Activated T-cell treated with anti-CD3 and anti-CD28 coated beads, Interleukin-2, amount 50 U/mL, for 1 hour (primary cell): ENCODE measurements at regions not wholly inside any gene's neighbourhood (a gene's known extent, or its start where the extent isn't known, plus 50 kb on each side); places are given as distances from the start of the nearest gene placed in this dataset.
"Not testable (repeated sequence)": the region's sequence is repeated elsewhere in the genome, so short reads cannot be mapped to it uniquely, and the experiment has no call there.

Experiments used
- DNase-seq: peaks from one replicate; pipeline ENCODE4 v3.0.0-alpha.2; 2020

DNA sequence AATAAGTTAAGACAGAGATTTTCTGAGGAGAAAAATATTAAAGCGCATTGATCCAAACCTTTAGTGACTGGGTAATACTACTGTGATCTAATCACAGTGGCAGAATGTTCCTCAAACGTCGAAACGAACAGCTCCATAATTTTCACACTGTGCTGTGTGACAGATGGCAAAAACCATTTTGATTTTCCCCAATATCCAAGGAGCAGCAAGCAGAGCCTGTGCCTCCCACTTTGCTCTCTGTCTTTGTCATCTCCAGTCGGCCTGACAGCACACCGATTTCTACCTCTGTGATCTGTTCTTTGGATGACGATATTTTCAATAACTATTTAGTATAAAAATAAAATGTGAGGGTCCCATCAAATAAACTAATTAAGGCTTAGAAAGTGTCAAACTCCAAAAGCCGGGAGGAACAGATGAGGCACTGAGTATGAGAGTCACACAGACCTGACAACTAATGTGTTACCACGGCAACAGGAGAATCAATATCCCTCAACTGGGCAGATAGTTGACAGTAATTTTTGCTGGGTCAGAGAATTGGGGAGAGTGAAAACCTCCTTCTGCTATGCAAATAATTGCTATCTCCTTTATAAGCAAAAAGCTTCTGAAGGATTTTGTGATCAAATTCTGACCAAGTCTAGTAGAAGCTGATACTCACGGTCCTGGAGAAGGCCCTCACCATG is 489.1 kb upstream of the CFAP20DC start:
- DNase-seq = no peak

DNA sequence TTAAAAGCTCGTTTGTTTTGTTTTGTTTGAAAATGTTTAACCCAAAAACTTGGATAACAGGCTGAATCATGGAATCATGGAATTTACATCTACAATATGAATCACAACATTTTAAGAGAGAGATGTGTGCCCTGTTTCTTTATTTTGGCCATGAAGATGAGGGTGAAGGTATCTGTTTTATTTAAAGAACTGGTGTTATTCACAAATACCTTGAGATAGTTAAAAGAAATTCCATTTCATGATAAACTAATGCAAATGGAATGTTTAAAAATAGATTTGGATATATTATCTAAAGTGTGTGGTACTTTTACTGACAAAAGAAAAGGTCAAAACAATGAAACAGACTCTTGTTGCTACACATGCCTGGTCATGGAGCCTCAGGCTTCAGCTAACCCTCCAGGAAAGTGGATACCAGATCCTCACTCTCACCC is 486.0 kb upstream of the CFAP20DC start:
- DNase-seq = no peak

DNA sequence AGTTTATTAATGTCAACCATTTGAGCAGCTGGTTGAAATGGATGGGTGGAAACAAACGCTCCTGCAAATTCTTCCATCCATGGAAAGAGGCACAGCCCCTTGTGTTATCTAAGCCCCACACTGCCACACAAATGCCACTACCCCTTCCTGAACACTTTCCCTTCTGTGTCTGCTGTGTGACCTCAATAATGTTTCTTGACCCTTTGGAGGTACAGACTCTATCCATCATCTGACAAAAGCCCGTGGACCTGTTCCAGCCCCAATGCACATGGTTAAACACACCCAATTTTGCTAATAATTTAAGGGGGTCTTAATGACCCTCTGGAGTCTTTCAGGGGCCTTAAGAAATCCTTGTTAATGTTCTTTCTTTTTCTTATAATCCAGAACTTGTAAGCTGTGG is 482.2 kb upstream of the CFAP20DC start:
- no peak for DNase-seq

DNA sequence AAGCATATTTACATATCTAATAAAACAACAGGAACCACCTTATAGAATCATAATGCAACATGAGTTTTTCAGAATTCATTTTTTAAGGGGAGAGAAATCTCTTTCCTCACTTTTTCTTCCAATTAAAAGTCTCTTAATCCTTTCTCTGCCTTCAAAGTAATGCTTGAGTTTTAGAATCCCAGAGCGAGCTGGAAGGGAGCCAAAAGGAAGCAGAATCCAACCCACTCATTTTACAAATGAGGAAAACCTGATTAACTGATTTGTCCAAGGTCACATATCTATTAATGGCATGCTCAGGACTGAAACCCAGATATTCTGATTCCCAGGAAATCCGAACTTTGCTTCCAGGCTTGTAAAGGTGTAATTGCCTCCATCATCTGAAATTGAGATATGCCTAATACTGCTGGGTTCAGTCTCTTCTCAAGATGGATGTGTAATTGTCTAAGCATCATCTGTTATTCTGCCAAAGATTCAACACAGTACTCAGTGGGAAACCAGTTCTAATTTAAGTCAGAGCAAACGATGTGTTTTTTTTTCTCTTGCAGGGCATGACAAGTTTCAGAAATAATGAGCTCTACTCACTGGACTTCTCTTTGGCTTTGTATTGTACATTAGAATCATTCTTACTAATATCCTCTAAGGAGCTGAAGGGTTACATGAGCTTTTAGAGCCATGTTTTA is 481.4 kb upstream of the CFAP20DC start:
- DNase-seq = no peak

DNA sequence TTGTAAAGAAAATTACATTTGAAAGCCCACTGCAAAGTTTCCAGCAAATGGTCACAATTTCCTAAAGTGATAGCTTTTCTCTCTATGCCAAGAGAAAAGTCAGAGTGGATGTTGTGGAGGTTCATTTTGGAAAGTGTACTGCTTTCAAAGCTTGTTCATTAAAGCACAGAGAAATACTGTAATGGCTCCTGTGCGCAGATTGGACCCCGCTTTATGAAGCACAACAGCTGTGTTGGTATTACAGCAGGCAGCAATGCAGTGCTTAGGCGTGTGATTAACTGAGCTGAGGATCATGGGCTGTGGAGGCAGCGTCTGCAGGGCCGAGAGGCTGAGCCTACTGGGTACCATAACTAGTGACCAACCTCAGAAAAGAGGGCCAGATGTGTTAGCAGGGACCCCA is 478.4 kb upstream of the CFAP20DC start:
- DNase-seq = no peak

DNA sequence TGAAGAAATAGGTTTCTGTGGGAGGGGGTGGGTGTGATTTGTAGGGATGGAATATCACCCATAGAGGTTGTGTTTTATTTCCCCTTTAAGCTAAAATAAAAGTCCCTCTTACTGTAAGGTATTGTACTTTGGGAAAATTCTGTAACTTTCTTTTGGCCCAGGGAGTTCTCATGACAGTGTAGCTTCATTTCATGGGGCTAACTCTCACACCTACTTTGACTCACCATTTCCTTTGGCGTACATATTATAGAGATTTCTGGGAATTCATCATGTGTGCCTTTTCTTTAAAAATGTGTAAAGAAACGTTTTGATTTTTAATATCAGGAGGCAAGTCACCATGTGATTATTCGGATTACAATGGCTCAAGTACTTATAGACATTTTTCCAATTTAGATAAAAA is 477.7 kb upstream of the CFAP20DC start:
- no peak for DNase-seq

DNA sequence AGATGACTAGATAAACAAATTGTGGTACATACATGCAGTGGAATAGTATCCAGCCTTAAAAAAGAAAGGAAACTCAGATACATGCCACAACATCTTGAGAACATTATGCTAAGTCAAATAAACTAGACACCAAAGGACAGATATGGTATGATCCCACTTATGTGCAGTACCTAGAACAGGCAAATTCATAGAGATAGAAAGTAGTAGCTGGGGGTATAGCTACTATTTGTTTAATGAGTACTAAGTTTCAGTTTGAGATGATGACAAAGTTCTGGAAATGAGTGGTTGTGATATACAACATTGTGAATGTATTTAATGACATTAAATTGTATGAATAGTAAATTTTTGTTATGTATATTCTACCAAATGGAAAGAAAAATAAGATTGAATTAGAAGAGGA is 477.2 kb upstream of the CFAP20DC start:
- no peak for DNase-seq

DNA sequence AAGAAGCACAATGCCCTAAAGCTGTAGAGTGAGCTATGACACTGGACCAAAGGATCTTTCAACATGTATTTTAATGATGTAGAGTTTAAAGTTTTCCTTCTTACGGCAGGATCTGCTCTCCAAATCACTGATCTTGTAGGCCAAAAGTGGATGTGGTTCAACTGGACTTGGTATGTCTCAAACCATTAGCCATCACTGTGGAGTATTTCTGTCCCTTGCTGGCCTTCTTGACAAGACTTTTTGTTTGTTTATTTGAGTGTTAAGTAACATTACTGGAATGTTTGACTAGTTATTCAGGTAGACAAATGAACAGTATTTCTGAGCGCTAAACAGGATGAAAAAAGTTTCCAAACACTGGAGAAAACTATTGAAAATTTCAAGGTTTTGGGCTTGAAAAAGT is 472.7 kb upstream of the CFAP20DC start:
- no peak for DNase-seq

DNA sequence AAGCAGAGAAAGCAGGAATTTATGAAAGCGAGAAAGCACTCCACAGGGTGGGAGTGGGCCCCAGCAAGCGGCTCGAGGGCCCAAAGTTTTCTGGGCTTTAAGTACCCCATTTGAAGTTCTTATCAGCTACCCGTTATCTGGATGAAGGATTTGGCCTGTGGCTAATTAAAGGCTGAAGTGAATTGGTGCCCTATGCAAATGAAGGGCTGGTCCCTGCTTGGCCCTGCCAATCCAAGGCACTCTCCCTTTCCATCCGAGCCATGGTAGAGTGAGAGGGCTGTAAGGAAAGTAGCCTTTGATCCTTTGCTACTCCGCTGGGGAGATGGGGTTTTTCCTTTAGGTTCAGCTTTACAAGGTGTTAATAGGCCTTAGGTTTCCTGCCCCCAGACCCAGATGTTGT is 469.3 kb upstream of the CFAP20DC start:
- DNase-seq = no peak

DNA sequence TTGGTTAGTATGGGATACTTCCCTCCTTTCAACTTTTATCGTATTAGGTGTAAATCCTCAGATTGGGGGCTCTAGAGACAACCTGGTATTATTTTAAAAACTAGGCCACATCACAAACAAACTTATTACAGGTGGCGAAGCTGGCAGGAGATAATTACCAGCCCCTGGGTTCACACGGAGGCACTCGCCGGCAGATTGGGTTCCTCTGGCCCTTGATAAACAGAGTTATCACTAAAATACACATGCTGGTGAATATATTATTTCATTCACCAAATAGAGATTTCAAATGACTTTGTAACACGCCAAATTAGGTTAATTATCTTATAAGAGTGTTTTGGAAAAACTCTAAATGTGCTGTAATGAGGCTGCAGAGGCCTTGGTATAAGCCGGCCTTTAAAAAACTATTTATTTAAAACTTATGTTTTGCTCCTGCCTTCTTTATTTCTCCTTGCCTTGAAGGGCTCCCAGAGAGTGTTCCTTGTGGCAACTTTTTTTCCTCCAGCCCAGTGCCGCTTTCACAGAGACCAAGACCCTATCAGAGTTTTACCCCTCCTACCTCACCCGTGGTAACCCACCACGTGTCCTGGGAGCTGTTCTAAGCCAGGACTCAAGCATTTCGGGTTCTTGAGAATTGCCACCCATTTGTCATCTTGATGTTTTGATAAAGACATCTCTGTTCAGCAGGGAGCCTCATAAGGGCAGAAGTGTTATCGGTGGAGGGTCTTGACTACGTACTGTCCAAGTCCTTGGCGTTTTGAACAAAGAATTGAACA is 468.6 kb upstream of the CFAP20DC start:
- no peak for DNase-seq

DNA sequence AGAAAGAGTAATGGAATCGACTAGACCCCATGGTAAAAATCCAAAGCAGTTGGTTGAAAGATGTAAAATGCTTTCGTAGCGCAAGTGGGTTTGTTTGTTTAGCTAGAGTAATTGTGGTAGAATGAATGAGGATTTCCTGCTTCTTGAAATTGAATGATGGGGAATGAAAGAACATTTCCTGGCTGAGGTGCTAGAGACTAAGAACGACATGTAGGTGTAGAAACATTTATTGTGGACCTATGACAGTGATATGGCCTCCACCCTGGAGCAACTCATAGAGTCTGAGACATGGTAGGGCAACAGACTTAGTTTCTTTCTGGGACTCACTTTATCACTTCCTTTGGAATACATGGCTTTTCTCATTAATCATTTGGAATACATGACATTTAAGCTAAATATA is 467.6 kb upstream of the CFAP20DC start:
- no peak for DNase-seq

DNA sequence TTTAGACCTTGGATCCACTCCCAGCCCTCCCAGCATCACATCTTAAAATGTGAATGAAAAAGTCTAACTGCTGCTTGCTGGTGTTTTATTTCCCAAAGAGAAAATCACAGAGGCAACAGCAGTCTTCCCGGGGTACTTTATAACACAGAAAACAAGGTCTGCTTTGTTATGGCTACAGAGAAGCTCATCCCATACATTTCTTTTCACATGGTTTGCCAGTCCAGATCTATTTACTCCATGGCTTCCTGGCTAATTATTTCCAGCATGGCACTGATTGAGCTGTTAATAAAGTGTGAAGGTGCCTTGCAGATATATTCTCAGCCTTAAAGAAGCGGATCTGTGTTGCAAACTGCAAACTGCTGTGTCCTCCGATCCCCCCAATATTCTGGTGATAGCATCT is 466.1 kb upstream of the CFAP20DC start:
- DNase-seq = no peak

DNA sequence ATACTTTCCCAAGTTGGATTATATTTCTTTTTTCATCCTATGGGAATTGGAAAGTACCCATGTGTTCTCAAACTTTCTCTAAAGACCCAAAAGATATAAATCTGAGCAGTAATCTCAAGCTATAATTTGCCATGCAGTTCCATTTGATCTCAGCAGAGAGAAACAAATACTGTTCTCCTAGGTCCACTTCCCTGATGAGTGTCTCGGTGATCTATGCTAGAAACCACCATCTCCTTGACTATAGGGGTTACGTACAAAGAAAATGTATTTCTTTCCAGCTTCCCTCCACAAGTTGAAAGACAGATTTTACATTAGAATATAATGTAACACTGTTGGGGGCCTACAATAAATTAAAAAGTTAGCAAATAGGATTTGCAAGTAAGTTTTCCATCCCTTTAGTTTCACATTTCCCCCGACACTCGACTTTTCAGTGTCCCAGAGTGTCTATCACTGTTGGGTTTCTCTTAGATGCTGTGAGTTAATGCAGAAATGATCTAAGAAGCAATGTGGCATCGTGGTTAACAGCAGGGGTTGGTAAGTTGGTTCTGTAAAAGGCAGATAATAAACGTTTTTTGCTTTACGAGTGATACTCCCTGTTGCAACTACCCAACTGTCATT is 465.1 kb upstream of the CFAP20DC start:
- no peak for DNase-seq

DNA sequence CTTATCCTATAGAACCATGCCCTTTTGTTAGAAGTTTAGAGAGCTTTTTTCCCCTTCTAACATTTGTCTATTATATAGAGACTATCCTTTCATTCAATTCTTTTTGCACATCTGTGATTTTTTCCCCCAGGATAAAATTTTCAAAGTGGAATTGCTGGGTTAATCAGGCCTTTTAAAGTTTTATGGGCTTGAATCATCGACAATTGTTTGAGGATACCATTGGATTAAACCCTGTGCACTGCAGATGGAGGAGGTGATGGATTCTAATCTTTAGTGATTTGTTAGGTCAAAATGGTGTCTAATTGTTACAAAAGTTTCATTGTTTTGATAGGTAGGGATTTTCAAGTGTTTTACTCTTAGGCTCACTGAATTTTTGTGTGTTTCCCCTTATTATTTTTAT is 463.7 kb upstream of the CFAP20DC start:
- no peak for DNase-seq

DNA sequence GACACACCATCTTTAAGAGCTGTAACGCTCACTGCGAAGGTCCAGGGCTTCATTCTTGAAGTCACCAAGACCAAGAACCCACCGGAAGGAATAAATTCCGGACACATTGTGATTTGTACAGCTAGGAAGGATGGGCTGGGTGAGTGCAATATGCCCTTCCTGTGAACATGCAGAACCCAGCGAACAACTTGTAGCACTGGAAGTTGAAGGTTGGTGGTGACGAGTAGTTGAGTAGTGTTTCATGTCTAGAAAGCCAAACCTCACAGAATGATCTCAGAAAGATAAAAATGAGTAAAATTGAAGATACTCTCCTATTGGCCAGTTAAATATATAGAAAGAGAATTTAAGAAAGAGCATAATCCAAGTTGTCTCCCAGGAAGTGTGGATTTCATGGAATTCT is 462.2 kb upstream of the CFAP20DC start:
- DNase-seq = no peak

DNA sequence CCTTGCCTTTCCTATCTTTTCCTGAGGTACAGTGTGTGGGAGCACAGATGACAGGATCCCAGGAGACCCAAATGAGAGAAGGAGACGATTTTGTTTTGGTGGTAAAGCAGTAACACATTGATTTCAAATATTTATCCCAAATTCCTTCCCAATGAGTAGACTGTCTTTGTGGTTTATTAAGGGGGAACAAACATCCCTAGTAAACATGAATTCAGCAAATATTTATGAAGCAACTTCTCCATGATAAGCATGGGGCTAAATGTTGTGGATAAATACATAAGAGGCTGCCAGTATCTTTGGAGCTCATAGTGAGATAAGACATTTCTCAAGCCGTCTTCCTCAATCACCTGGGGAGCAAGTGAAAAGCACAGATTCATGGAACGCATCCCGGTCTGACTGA is 460.8 kb upstream of the CFAP20DC start:
- DNase-seq = no peak

DNA sequence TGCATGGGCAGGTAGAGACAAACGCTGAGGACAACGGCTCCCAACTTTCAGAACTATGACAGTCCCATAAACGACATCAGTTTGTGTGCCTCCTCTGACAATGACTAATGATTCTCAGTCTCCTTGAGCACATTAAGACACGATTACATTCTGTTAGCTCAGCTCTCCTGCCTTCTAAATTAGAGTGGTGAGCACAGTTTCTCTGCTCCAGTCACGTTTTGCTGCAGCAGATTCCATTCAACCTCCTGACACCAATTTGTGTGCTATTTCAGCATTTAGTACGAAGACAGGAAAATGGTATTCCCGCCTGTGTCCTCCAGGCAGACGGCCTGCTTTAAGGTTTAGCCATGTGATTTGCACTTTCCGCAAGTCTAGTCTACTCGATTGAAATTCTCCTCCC is 458.4 kb upstream of the CFAP20DC start:
- DNase-seq = no peak

DNA sequence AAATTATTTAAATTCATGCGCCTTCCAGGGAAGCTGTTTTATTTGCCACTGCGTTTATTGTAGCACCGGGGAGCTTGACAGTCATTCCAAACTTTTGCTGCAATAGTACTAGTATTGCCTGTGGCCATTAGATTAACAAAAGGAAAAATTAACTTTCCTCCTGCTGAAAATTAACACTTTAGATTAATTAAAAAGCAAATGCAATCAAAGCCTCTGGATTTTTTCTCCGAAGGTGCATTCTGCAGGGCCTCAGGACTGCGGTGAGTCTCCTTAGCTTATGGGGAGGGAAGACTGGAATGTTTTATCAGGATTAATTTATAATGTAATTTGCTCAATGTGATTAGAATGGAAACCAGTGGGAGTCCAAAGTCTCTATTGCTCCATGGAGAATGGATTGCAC is 456.4 kb upstream of the CFAP20DC start:
- DNase-seq = no peak

DNA sequence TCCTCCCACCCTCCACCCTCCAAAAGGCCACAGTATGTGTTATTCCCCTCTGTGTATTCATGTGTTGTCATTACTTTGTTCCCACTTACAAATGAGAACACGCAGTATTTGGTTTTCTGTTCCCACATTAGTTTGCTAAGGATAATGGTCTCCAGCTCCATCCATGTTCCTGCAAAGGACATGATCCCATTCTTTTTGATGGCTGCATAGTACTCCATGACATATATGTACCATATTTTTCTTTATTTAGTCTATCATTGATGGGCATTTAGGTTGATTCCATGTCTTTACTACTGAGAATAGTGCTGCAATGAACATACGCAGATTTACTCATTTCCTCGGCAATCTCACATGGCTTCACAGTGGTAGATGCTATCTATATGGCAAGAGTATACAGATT is 453.6 kb upstream of the CFAP20DC start:
- no peak for DNase-seq

DNA sequence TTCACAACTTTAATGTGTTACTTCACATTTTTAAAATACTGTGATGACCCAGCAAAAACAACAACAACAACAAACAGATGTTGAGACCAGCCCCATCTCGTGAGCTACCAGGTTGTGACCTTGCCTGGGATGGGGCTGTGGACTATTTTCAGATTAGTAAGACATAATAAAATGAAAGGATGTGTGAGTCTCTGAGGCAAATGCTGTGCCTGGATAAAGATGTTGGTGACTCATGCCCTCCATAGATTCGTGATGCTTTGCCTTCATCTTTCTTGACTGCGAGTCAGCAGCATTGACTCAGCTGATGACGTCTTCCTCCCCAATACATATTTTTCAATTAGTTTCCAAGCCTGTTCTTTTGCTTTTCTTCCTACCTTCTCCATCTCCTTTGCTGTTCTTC is 453.0 kb upstream of the CFAP20DC start:
- no peak for DNase-seq

DNA sequence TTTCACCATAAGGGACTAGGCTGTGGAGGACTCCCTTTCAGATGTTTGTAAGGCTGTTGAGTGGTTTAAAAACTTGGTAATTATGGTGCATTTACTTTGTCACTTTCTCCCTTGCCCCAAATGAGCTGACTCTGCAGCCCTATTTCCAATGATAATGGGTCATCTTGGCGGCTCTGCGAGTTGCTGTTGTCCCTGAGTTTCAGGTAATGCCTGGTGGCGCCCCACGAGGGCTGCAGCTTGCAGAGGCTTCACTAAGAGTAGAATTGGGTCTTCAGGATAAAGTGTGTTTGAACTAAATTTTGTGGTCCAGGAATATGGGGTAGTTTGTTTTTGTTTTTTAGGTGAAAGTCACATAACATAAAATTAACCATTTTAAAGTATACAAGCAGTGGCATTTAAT is 450.1 kb upstream of the CFAP20DC start:
- DNase-seq = no peak

DNA sequence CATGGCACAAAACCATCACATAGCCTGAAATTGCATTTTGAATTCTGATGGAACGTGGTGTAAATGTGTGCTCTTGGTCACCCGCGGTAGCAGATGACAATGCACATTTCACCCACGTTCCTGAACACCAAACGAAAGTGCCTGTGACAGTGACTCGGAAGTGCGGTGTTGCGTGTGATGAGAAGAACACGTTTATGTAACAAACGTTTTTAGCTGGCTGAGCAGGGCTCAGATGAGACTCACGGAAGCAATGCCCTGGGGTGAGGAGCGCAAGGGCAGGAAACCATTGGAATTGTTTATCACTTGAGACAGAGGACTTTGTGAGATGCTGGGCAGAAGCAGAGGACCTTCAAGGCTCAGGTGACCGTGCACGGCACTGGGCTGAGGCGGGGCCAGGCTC is 449.2 kb upstream of the CFAP20DC start:
- no peak for DNase-seq

DNA sequence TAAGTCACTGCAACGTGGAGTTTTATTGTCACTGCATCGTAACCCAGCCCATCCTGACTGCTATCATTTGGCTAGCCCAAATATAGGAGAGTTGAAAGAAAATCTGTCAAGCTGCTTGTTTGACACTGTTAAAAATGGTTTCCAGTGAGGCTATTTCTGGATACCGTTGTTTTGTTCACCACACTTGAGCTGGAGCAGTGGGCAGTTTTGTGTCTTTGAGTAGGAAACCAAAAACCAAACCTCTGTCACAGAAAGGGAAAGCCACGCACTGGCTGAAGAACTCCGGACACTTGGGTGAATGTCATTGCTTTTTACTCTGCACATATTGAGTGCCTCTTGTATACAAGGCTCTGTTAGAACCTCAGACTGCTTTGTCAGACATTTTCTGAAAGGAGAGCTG is 446.4 kb upstream of the CFAP20DC start:
- DNase-seq = no peak

DNA sequence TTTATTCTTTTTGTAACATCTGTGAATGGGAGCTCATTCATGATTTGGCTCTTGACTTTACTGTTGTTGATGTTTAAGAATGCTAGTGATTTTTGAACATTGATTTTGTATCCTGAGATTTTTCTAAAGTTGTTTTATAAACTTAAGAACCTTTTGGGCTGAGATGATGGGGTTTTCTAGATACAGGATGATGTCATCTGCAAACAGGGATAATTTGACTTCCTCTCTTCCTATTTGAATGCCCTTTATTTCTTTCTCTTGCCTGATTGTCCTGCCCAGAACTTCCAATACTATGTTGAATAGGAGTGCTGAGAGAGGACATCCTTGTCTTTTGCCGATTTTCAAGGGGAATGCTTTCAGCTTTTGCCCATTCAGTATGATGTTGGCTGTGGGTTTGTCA is 445.1 kb upstream of the CFAP20DC start:
- not testable (repeated sequence) for DNase-seq
